Astrocyte of the cerebellum (primary cell): ENCODE measurements at regions not wholly inside any gene's neighbourhood (a gene's known extent, or its start where the extent isn't known, plus 50 kb on each side); places are given as distances from the start of the nearest gene placed in this dataset.
A peak's percentile ranks its signal among the peaks of the same experiment; 100 is the strongest.

Source experiments
- DNase-seq: peaks from one replicate; pipeline ENCODE4 v3.0.0-alpha.2; 2011; ENCODE audit warnings: low read depth
- H3K4me3 ChIP-seq: 2 replicates; pipeline ENCODE4 v1.5.1; 2011; ENCODE audit warnings: mild to moderate bottlenecking, low read depth, low read length, moderate library complexity
- in situ Hi-C: cut with HindIII; loops from 2 replicates; pipeline ENCODE4 v1.10.0; 2017; ENCODE audit warnings: low sequenced_read_pairs
- TF ChIP-seq, protein P1 (sequence below): IDR thresholded peaks from 2 replicates; pipeline ENCODE4 v1.5.1; 2012; ENCODE audit warnings: low read length, low read depth, moderate library complexity, mild to moderate bottlenecking; ENCODE audit errors: missing control alignments

DNA sequence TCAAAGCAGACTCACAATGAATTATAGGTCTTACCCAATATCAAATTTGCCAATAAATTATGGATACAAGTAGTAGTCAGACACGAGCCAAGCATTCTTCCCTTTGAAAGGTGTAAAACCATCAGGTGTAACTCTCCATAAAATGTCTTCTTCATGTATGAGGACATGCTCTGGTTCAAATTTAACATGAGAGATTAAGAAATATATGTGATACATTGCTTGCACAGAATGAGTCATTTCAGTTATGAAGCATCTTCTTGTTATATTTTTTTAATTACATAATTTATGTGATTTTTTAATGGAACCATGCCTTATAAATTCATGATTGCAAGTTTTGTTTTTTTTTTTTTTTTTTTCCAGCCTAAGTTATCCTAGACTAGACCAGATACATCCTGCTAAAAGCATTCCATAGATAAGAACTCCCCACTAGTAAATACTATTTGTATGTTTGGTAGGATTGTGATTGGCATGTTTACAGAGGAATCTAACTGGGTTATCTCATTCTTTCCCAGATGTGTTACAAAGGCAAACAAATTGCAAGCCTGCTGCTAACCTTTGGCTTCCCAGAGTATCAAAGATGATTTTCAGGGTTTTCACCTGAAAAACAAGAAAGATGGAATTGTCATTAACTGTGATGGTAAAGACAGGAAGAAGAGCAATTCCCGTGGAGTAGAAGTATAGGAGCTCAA lies 621.9 kb downstream of the XIRP2 start:
- H3K4me3 ChIP-seq, result no peak overlapping the region
- in situ Hi-C loops, result no loop called here
- TF ChIP-seq, protein P1, sequence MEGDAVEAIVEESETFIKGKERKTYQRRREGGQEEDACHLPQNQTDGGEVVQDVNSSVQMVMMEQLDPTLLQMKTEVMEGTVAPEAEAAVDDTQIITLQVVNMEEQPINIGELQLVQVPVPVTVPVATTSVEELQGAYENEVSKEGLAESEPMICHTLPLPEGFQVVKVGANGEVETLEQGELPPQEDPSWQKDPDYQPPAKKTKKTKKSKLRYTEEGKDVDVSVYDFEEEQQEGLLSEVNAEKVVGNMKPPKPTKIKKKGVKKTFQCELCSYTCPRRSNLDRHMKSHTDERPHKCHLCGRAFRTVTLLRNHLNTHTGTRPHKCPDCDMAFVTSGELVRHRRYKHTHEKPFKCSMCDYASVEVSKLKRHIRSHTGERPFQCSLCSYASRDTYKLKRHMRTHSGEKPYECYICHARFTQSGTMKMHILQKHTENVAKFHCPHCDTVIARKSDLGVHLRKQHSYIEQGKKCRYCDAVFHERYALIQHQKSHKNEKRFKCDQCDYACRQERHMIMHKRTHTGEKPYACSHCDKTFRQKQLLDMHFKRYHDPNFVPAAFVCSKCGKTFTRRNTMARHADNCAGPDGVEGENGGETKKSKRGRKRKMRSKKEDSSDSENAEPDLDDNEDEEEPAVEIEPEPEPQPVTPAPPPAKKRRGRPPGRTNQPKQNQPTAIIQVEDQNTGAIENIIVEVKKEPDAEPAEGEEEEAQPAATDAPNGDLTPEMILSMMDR, result no peak
- no peak for DNase-seq

DNA sequence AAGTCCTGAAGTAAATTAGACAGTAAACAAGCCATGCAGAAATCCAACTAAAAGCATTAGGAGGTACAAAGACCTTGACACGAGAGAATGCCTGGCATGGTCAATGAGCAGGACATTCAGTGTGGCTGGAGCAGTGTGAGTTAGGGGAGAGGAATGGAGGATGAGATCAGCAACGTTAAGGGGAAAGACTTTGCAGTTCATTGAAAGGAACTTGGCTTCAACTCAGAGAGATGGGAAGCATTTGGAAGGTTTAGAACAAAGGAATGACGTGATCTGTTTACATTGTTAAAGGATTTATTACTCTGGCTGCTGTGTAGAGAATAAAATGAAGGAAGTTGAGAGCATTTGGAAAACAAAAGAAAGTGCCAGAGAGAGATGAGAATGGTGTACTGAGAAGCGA lies 621.3 kb downstream of the XIRP2 start:
- DNase-seq, result peak; percentile 78
- in situ Hi-C loops, result no loop called here
- TF ChIP-seq, protein P1, result no peak
- no peak overlapping the region for H3K4me3 ChIP-seq

DNA sequence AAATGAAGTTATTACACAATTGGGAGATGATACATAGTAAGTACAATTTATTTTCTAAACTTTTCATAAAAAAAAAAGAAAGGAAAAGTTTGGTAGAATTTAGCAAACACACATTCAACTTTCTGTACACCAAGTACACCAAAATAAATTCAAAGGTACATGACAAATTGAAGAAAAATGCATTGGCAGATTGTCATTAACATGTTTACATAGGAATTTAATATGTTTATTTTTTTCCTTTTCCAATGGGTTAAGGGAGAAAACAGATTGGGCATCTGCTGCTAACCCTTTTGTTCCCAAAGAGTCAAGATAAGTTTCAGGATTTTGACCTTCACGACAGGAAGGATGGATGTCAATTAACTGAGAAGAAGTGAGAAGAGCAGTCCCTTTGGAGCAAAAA lies 620.4 kb downstream of the XIRP2 start:
- in situ Hi-C loops, result no loop called here
- DNase-seq, result no peak
- H3K4me3 ChIP-seq, result no peak overlapping the region
- TF ChIP-seq, protein P1, result no peak

DNA sequence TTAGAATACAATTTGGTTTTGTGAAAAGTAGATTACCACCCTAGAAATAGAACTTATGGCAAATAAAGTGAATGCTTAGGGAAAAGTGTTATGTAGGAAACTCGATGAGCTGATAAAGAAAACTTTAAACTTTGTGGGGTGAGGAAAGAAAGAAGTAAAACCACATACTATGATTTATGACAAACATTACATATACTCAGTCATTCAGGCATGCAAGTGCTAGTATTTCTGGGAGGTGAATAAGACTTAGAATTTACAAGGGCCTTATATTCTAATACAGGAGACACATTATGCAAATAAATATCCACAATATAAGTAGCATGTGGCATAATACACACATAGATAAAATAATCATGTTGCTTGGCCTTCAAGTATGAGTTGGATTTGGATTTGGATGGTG lies 618.1 kb downstream of the XIRP2 start:
- no peak overlapping the region for H3K4me3 ChIP-seq
- TF ChIP-seq, protein P1, result no peak
- in situ Hi-C loops, result no loop called here
- no peak for DNase-seq

DNA sequence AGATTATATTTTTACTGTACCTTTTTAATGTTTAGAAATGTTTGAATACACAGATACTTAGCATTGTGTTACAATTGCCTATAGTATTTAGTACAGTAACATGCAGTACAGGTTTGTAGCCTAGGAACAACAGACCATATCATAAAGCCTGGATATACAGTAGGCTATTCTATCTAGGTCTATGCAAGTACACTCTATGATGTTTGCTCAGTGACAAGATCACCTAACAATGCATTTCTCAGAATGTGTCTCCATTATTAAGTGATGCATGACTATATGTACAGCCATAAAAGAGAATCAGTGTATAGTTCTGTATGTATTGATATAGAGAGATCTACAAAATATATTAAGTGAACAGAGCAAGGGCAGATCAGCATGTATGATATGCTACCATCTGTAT lies 616.4 kb downstream of the XIRP2 start:
- H3K4me3 ChIP-seq, result no peak overlapping the region
- DNase-seq, result no peak
- in situ Hi-C loops, result no loop called here
- TF ChIP-seq, protein P1, result no peak

DNA sequence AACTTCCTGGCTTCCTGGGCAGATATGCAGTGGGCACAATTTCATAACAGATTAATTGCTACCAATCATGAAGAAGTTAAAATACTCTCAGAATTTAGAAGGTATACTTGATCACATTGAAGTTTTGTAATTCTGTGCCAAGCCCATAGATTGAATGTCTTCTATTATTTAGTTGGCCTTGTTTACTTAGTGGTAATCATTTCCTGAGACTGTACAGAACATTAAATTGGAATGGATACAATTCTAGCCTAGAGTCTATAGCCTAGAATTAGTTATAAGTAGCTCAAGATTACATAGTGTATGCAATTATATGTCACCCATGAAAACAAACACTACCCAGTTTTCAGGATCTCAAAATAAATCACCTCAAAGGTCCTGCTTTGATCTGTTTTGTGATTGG lies 615.8 kb downstream of the XIRP2 start:
- TF ChIP-seq, protein P1, result no peak
- in situ Hi-C loops, result no loop called here
- H3K4me3 ChIP-seq, result no peak overlapping the region
- no peak for DNase-seq
